Fibroblast of lung (primary cell): ENCODE measurements at regions not wholly inside any gene's neighbourhood (a gene's known extent, or its start where the extent isn't known, plus 50 kb on each side); places are given as distances from the start of the nearest gene placed in this dataset.

Experiments used
- DNase-seq, 2 donors: peaks; one replicate each; pipeline versions ENCODE4 v3.0.0 to v3.0.0-alpha.2; 2010; ENCODE audit warnings: low read depth in 2 of 2
- H2AFZ ChIP-seq: 2 replicates; pipeline ENCODE4 v1.5.1; 2012; ENCODE audit warnings: low read length, control low read depth, inconsistent platforms
- H3K27ac ChIP-seq: 2 replicates; pipeline ENCODE4 v1.5.1; 2011; ENCODE audit warnings: low read length, control low read depth; ENCODE audit not compliant: insufficient read depth
- H3K27me3 ChIP-seq: 2 replicates; pipeline ENCODE4 v1.5.1; 2011; ENCODE audit warnings: mild to moderate bottlenecking, low read length; ENCODE audit not compliant: control insufficient read depth, insufficient read depth
- H3K36me3 ChIP-seq: 2 replicates; pipeline ENCODE4 v1.5.1; 2011; ENCODE audit warnings: low read length; ENCODE audit not compliant: control insufficient read depth, insufficient read depth
- H3K4me1 ChIP-seq: 2 replicates; pipeline ENCODE4 v1.5.1; 2011; ENCODE audit warnings: low read length; ENCODE audit not compliant: control insufficient read depth, insufficient read depth; ENCODE audit errors: extremely low read depth
- H3K4me2 ChIP-seq: 2 replicates; pipeline ENCODE4 v1.5.1; 2011; ENCODE audit warnings: low read length, control low read depth; ENCODE audit not compliant: insufficient read depth; ENCODE audit errors: extremely low read depth
- H3K4me3 ChIP-seq, 4 experiments: fragments of 200-600 bp in 1 of 4; sonication (generic) in 1 of 4; replicated peaks in 1 of 4; 2 replicates each; pipeline ENCODE4 v1.5.1; 2011 to 2016; ENCODE audit warnings: low read length in 4 of 4, low read depth in 3 of 4, mild to moderate bottlenecking in 3 of 4, control low read depth in 2 of 4, inconsistent platforms in 1 of 4, mixed read lengths in 1 of 4; ENCODE audit not compliant: insufficient read depth in 1 of 4; ENCODE audit errors: control extremely low read depth in 1 of 4
- H3K79me2 ChIP-seq: 2 replicates; pipeline ENCODE4 v1.5.1; 2012; ENCODE audit warnings: mild to moderate bottlenecking, low read length, inconsistent platforms; ENCODE audit not compliant: control insufficient read depth, insufficient read depth
- H3K9ac ChIP-seq: 2 replicates; pipeline ENCODE4 v1.5.1; 2011; ENCODE audit warnings: mild to moderate bottlenecking, low read length, control low read depth; ENCODE audit not compliant: insufficient read depth
- H3K9me3 ChIP-seq: 2 replicates; pipeline ENCODE4 v1.5.1; 2012; ENCODE audit warnings: low read depth, low read length; ENCODE audit not compliant: control insufficient read depth, insufficient read depth
- H4K20me1 ChIP-seq: 2 replicates; pipeline ENCODE4 v1.5.1; 2011; ENCODE audit warnings: low read length; ENCODE audit not compliant: control insufficient read depth, insufficient read depth; ENCODE audit errors: extremely low read depth
- EZH2 ChIP-seq: IDR thresholded peaks from 2 replicates; pipeline ENCODE4 v1.5.1; 2012; ENCODE audit warnings: low read length, control low read depth, mild to moderate bottlenecking; ENCODE audit errors: missing control alignments
- TF ChIP-seq, protein P1 (sequence below), 2 donors: IDR thresholded peaks in 1 of 2; conservative IDR thresholded peaks in 1 of 2; 1 replicate in 1 of 2; 2 replicates in 1 of 2; pipeline ENCODE4 v1.5.1; 2011 to 2012; ENCODE audit warnings: low read length in 2 of 2, control low read depth in 1 of 2, inconsistent platforms in 1 of 2, low read depth in 1 of 2, mild to moderate bottlenecking in 1 of 2

DNA sequence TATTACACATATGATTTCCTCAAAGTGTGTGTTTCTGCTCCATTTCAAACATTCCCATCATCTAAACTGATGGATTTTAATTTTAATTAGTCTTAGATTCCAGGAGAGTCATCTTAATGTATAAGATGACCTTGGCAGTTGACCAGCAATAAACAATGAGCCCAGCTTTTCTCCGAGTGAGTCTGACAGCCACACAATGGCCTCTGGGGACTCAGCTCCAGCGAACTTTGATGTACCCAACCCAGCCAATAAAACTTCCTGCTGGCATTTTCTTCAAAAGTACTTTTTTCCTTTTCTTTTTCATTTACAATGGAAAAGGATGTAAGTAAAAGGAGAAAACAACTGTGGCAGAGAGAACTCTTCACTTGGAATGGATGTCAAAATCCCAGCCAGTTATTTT, 139.1 kb upstream of the CTBP2 start:
- Histone ChIP-seq H3K4me2 (no peak overlapping the region), H3K79me2 (no peaks in the 10 kb centered on the region), H3K27me3 (no peaks in the 10 kb centered on the region), H3K27ac (no peak overlapping the region), H3K4me1 (no peaks in the 10 kb centered on the region), H3K9ac (no peak overlapping the region), H4K20me1 (no peaks in the 10 kb centered on the region), H3K4me3 (no peak overlapping the region), H3K9me3 (no peaks in the 10 kb centered on the region), H3K36me3 (no peaks in the 10 kb centered on the region), H2AFZ (no peak overlapping the region)
- TF ChIP-seq, protein P1, sequence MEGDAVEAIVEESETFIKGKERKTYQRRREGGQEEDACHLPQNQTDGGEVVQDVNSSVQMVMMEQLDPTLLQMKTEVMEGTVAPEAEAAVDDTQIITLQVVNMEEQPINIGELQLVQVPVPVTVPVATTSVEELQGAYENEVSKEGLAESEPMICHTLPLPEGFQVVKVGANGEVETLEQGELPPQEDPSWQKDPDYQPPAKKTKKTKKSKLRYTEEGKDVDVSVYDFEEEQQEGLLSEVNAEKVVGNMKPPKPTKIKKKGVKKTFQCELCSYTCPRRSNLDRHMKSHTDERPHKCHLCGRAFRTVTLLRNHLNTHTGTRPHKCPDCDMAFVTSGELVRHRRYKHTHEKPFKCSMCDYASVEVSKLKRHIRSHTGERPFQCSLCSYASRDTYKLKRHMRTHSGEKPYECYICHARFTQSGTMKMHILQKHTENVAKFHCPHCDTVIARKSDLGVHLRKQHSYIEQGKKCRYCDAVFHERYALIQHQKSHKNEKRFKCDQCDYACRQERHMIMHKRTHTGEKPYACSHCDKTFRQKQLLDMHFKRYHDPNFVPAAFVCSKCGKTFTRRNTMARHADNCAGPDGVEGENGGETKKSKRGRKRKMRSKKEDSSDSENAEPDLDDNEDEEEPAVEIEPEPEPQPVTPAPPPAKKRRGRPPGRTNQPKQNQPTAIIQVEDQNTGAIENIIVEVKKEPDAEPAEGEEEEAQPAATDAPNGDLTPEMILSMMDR (conservative IDR thresholded peaks at IDR 0.05 in 1 of 2, IDR thresholded peaks at IDR 0.05 in 1 of 2; ENCODE audit: low read depth in 1 of 2, low read length in 2 of 2) = no peak
- no peak for TF ChIP-seq EZH2
- no peak for DNase-seq

DNA sequence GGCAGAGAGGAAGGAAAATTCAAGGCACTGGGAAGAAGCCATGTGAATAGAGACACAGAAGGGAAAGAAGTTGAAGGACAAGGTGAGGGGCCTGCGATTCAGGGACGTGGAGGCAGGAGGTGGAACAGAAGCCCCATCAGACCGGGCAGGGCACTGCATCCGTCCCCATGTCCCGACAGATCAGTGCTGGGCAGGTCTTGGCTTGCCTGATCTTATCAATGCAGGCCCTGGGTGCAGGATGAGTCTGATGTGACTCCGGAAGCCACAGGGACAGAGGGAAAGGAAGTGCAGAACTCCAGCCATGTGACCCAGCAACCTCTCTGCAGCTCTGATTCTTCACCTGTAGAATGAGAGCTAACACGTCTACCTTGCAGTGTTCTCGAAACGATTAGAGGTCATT, 136.2 kb upstream of the CTBP2 start:
- Histone ChIP-seq H3K79me2 (no peaks in the 10 kb centered on the region), H2AFZ (no peak overlapping the region), H3K36me3 (no peaks in the 10 kb centered on the region), H3K9ac (no peak overlapping the region), H3K27me3 (no peaks in the 10 kb centered on the region), H3K4me2 (no peak overlapping the region), H3K27ac (no peak overlapping the region), H4K20me1 (no peaks in the 10 kb centered on the region), H3K9me3 (no peaks in the 10 kb centered on the region), H3K4me1 (no peaks in the 10 kb centered on the region), H3K4me3 (no peak overlapping the region)
- no peak for DNase-seq
- TF ChIP-seq EZH2 = no peak
- TF ChIP-seq, protein P1 (conservative IDR thresholded peaks at IDR 0.05 in 1 of 2, IDR thresholded peaks at IDR 0.05 in 1 of 2; ENCODE audit: low read depth in 1 of 2, low read length in 2 of 2) = no peak

DNA sequence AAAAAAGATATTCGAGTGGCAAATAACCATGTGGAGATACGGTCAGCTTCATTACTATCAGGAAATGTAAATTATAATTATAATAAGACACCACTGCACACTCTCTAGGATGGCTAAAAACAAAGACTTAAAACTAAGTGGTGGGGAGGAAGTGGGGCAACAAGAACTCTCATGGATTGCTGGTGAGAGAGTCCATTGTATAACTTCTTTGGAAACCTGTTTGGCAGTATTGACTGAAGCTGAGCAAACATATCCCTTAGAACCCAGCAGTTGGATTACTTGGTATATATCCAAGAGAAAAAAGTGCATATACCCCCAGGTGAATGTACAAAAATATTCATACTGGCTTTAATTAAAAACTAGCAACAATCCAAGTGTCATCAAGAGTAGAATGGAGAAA, 133.7 kb upstream of the CTBP2 start:
- Histone ChIP-seq H3K4me3 (no peak overlapping the region), H3K79me2 (no peaks in the 10 kb centered on the region), H3K27ac (no peak overlapping the region), H4K20me1 (no peaks in the 10 kb centered on the region), H3K4me2 (no peak overlapping the region), H3K9ac (no peak overlapping the region), H2AFZ (no peak overlapping the region), H3K27me3 (no peaks in the 10 kb centered on the region), H3K36me3 (no peaks in the 10 kb centered on the region), H3K4me1 (no peaks in the 10 kb centered on the region), H3K9me3 (no peaks in the 10 kb centered on the region)
- TF ChIP-seq, protein P1 (conservative IDR thresholded peaks at IDR 0.05 in 1 of 2, IDR thresholded peaks at IDR 0.05 in 1 of 2; ENCODE audit: low read depth in 1 of 2, low read length in 2 of 2) = no peak
- TF ChIP-seq EZH2 = no peak
- DNase-seq = no peak
